ENCODE measurements at regions not wholly inside any gene's neighbourhood (a gene's known extent, or its start where the extent isn't known, plus 50 kb on each side); places are given as distances from the start of the nearest gene placed in this dataset.

DNA sequence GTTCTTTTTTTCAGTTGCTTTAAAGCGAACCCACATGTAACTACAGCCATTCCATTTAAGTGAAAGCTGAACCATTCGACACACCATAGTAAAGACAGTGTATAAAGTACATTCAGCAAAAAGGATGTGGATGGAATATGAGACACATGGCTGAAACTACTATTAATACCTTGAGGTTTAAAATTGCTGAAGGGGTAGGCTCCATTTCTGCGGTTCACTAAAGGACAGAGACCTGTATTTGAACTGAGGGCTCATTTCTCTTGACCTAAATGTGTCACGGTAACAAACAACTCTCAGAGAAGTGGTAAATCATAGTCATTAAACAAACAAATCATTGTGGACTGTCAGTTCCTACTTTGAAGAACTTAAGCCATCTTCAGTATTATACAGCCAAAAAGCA is 1085.6 kb upstream of the TENM3 start:
- WGBS, result 53% methylated on average over 4 of the region's 4 CpGs

DNA sequence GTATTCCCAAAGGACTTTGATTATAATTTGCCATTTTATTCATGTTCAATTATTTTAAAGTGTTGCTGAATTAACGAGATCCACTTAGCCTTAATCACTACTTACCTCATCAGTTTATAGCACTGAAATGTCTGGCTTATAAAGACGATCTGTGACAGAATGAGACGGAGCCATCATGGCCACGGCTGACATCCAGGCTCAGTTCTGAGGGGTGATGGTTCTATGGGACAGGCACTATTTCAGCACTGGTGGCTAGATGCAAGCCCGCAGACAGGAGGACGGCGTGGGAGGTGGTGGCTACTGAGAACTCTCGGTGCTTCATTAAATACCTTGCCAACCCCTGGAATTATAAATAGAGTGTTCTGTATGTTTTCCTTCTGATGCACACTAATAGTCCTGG is 1084.2 kb upstream of the TENM3 start:
- Histone ChIP-seq H3K9me3 (no peaks in the 10 kb centered on the region), H3K4me1 (no peaks in the 10 kb centered on the region), H3K36me3 (no peaks in the 10 kb centered on the region), H3K27me3 (no peaks in the 10 kb centered on the region), H3K4me3 (no peak overlapping the region), H3K27ac (no peak overlapping the region)
- no peak for DNase-seq (ENCODE audit: low spot score in 2 of 2)
- WGBS, result 88% methylated on average over 8 of the region's 8 CpGs
- no peak for TF ChIP-seq POLR2AphosphoS5 (IDR thresholded peaks at IDR 0.05)
- TF ChIP-seq, protein P1, sequence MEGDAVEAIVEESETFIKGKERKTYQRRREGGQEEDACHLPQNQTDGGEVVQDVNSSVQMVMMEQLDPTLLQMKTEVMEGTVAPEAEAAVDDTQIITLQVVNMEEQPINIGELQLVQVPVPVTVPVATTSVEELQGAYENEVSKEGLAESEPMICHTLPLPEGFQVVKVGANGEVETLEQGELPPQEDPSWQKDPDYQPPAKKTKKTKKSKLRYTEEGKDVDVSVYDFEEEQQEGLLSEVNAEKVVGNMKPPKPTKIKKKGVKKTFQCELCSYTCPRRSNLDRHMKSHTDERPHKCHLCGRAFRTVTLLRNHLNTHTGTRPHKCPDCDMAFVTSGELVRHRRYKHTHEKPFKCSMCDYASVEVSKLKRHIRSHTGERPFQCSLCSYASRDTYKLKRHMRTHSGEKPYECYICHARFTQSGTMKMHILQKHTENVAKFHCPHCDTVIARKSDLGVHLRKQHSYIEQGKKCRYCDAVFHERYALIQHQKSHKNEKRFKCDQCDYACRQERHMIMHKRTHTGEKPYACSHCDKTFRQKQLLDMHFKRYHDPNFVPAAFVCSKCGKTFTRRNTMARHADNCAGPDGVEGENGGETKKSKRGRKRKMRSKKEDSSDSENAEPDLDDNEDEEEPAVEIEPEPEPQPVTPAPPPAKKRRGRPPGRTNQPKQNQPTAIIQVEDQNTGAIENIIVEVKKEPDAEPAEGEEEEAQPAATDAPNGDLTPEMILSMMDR (IDR thresholded peaks at IDR 0.05), result no peak
- no peak for TF ChIP-seq EP300 (IDR thresholded peaks at IDR 0.05)
- TF ChIP-seq POLR2A (IDR thresholded peaks at IDR 0.05), result no peak

More for the DNA sequence above, 1085.6 kb upstream of the TENM3 start:
- H3K4me3 ChIP-seq, result no peak overlapping the region
- TF ChIP-seq POLR2A (IDR thresholded peaks at IDR 0.05) (no peak), EP300 (IDR thresholded peaks at IDR 0.05) (no peak), POLR2AphosphoS5 (IDR thresholded peaks at IDR 0.05) (no peak)
- TF ChIP-seq, protein P1 (IDR thresholded peaks at IDR 0.05), result no peak
- no peaks in the 10 kb centered on the region for H3K9me3 ChIP-seq
- no peak for DNase-seq (ENCODE audit: low spot score in 2 of 2)
- H3K36me3 ChIP-seq, result no peaks in the 10 kb centered on the region
- H3K27ac ChIP-seq, result no peak overlapping the region
- no peaks in the 10 kb centered on the region for H3K4me1 ChIP-seq
- no peaks in the 10 kb centered on the region for H3K27me3 ChIP-seq

DNA sequence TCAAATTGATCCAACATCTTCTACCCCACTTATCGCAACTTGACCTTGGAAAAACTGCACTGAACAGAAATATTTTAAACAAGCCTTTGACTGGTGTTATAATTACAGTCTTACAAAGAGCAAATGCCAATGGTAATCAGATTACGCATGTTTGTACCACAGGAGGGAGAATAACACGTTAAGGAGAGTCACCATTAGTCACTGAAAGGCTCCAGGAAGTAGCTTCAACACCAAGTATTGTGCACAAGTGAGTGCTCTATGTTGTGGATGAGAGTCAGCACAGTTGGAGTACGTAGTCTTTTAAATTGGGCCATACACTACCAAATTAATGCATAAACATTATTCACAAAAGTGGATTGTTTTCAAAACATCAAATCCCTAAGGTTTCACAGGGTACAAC is 1081.5 kb upstream of the TENM3 start:
- WGBS, result 52% methylated on average over 4 of the region's 4 CpGs
- Histone ChIP-seq H3K27me3 (no peaks in the 10 kb centered on the region), H3K27ac (no peak overlapping the region), H3K4me1 (no peaks in the 10 kb centered on the region), H3K9me3 (no peaks in the 10 kb centered on the region), H3K4me3 (no peak overlapping the region), H3K36me3 (no peaks in the 10 kb centered on the region)
- no peak for DNase-seq (ENCODE audit: low spot score in 2 of 2)
- no peak for TF ChIP-seq POLR2A (IDR thresholded peaks at IDR 0.05)
- TF ChIP-seq EP300 (IDR thresholded peaks at IDR 0.05), result no peak
- TF ChIP-seq, protein P1 (IDR thresholded peaks at IDR 0.05), result no peak
- TF ChIP-seq POLR2AphosphoS5 (IDR thresholded peaks at IDR 0.05), result no peak

DNA sequence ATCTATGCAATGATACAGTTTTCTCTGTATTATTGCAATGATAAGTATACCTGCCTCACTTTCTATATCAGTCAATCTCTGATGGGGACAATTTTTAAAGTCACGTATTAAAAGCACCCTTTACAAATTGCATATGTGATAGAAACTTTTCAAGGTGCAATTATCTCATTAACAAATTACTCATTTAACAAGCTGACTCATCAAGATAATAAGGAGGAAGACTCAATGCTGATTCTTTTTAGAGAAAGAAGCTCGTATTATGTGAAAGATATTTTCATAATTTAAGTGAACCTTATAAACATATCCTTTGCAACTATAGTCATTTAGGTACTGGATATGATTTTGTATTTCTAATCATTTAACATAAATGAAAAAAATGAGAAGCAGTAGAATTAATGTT is 1080.9 kb upstream of the TENM3 start:
- WGBS, result 78% methylated on average over 2 of the region's 2 CpGs
- Histone ChIP-seq H3K4me1 (no peaks in the 10 kb centered on the region), H3K4me3 (no peak overlapping the region), H3K27me3 (no peaks in the 10 kb centered on the region), H3K9me3 (no peaks in the 10 kb centered on the region), H3K36me3 (no peaks in the 10 kb centered on the region), H3K27ac (no peak overlapping the region)
- DNase-seq (ENCODE audit: low spot score in 2 of 2), result no peak
- TF ChIP-seq POLR2AphosphoS5 (IDR thresholded peaks at IDR 0.05) (no peak), EP300 (IDR thresholded peaks at IDR 0.05) (no peak)
- TF ChIP-seq, protein P1 (IDR thresholded peaks at IDR 0.05), result no peak

DNA sequence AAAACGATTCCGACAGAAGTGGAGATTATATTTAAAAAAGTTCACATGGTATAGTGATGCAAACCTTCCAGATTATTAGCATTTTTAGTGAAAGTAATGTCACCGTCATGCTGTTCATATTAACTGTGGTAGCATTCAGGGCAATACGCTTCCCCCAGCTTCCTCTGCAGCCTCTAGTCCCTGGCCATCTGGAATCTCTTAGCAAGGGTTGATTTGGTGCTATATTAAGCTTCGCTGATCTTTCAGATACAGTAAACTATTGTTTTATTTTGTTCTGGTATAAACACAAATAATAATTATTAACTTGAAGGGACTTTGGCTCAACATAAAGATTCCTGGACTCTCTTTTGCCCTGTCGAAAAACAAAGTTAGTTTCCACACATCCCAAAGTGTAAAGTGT is 1080.5 kb upstream of the TENM3 start:
- Histone ChIP-seq H3K4me1 (no peaks in the 10 kb centered on the region), H3K4me3 (no peak overlapping the region), H3K9me3 (no peaks in the 10 kb centered on the region), H3K27ac (no peak overlapping the region), H3K27me3 (no peaks in the 10 kb centered on the region), H3K36me3 (no peaks in the 10 kb centered on the region)
- 60% methylated on average over 6 of the region's 6 CpGs for WGBS
- no peak for DNase-seq (ENCODE audit: low spot score in 2 of 2)
- TF ChIP-seq POLR2AphosphoS5 (IDR thresholded peaks at IDR 0.05) (no peak), POLR2A (IDR thresholded peaks at IDR 0.05) (no peak), EP300 (IDR thresholded peaks at IDR 0.05) (no peak)
- TF ChIP-seq, protein P1 (IDR thresholded peaks at IDR 0.05), result no peak
